ENCODE measurements at regions not wholly inside any gene's neighbourhood (a gene's known extent, or its start where the extent isn't known, plus 50 kb on each side); places are given as distances from the start of the nearest gene placed in this dataset.

GRCh38 chrX:129093706-129094105 is 429.6 kb downstream of the SMARCA1 start:
- no peak for TF ChIP-seq CTCF (optimal IDR thresholded peaks at IDR 0.05 in 1 of 3, IDR thresholded peaks at IDR 0.05 in 1 of 3, conservative IDR thresholded peaks at IDR 0.05 in 1 of 3; ENCODE audit: extremely low read depth in 1 of 3, insufficient read depth in 2 of 3, low read length in 3 of 3)
- no peak for TF ChIP-seq EZH2 (IDR thresholded peaks at IDR 0.05; ENCODE audit: low read length)

All from keratinocyte (primary cell).